HepG2 (cell line): ENCODE measurements at regions not wholly inside any gene's neighbourhood (a gene's known extent, or its start where the extent isn't known, plus 50 kb on each side); places are given as distances from the start of the nearest gene placed in this dataset.
A peak's percentile ranks its signal among the peaks of the same experiment; 100 is the strongest.

Experiments used
- AHDC1 ChIP-seq: sonication (generic); formaldehyde crosslinking; IDR thresholded peaks from 2 replicates; pipeline ENCODE4 v1.5.1; 2020; ENCODE audit warnings: mild to moderate bottlenecking, missing genetic modification reagents, borderline replicate concordance
- BRD4 ChIP-seq: sonication (generic); formaldehyde crosslinking; IDR thresholded peaks from 2 replicates; pipeline ENCODE4 v1.4.0; 2020; ENCODE audit warnings: missing genetic modification reagents
- HDAC2 ChIP-seq: sonication (generic); formaldehyde crosslinking; IDR thresholded peaks from 2 replicates; pipeline ENCODE4 v1.4.0; 2020; ENCODE audit warnings: missing genetic modification reagents
- NR2F6 ChIP-seq, 2 experiments: IDR thresholded peaks; 2 replicates each; pipeline ENCODE4 v1.6.1; 2016; ENCODE audit warnings: antibody characterized with exemption in 1 of 2, mild to moderate bottlenecking in 1 of 2
- PAXIP1 ChIP-seq: sonication (generic); formaldehyde crosslinking; conservative IDR thresholded peaks from 2 replicates; pipeline ENCODE4 v1.4.0; 2020; ENCODE audit warnings: mild to moderate bottlenecking, missing genetic modification reagents, moderate library complexity
- RNF2 ChIP-seq: fragments of 450-650 bp; conservative IDR thresholded peaks from 2 replicates; pipeline ENCODE4 v1.6.1; 2016; ENCODE audit warnings: low read depth
- SAP130 ChIP-seq: IDR thresholded peaks from 2 replicates; pipeline ENCODE4 v1.6.1; 2016; ENCODE audit warnings: low read depth
- SP5 ChIP-seq: IDR thresholded peaks from 2 replicates; pipeline ENCODE4 v1.6.1; 2016; ENCODE audit warnings: low read depth, borderline replicate concordance
- TBX2 ChIP-seq: sonication (generic); formaldehyde crosslinking; IDR thresholded peaks from 2 replicates; pipeline ENCODE4 v1.5.0; 2020; ENCODE audit warnings: missing genetic modification reagents, mild to moderate bottlenecking, borderline replicate concordance
- ZNF326 ChIP-seq: sonication (generic); formaldehyde crosslinking; IDR thresholded peaks from 2 replicates; pipeline ENCODE4 v1.4.0; 2020; ENCODE audit warnings: missing genetic modification reagents, borderline replicate concordance
- ZNF510 ChIP-seq: sonication (generic); formaldehyde crosslinking; IDR thresholded peaks from 2 replicates; pipeline ENCODE4 v1.4.0; 2020; ENCODE audit warnings: low read depth, mild to moderate bottlenecking, missing genetic modification reagents
- ZNF609 ChIP-seq: sonication (generic); formaldehyde crosslinking; IDR thresholded peaks from 2 replicates; pipeline ENCODE4 v1.4.0; 2020; ENCODE audit warnings: mild to moderate bottlenecking, missing genetic modification reagents, borderline replicate concordance
- ZSCAN30 ChIP-seq: sonication (generic); formaldehyde crosslinking; IDR thresholded peaks from 2 replicates; pipeline ENCODE4 v1.5.0; 2020; ENCODE audit warnings: mild to moderate bottlenecking, missing genetic modification reagents

- peak; percentile 92 for TF ChIP-seq ZNF609 (CRISPR knock-in tag)
- TF ChIP-seq ZSCAN30 = no peak
- peak; percentile 61 for TF ChIP-seq NR2F6 (IDR thresholded peaks at IDR 0.05)
- TF ChIP-seq NR2F6 (CRISPR knock-in tag; IDR thresholded peaks at IDR 0.05) = peak; percentile 72; the same call in 1 of the 2 replicates
- no peak for TF ChIP-seq ZNF326 (CRISPR knock-in tag)
- TF ChIP-seq ZNF510 (CRISPR knock-in tag) = no peak
- peak; percentile 79 for TF ChIP-seq PAXIP1 (CRISPR knock-in tag)
- peak; percentile 75 for TF ChIP-seq SAP130
- peak; percentile 87 for TF ChIP-seq TBX2
- TF ChIP-seq RNF2 = no peak
- TF ChIP-seq AHDC1 (CRISPR knock-in tag) = peak; percentile 30; the same call in 1 of the 2 replicates
- TF ChIP-seq HDAC2 (CRISPR knock-in tag) = peak; percentile 93
- peak; percentile 30; the same call in 1 of the 2 replicates for TF ChIP-seq SP5 (CRISPR knock-in tag)
- TF ChIP-seq BRD4 = no peak
These were observed 66.7 kb downstream of the HHEX start (continued) for GRCh38 chr10:92756201-92757065.
